Neutrophil (primary cell): ENCODE measurements at regions not wholly inside any gene's neighbourhood (a gene's known extent, or its start where the extent isn't known, plus 50 kb on each side); places are given as distances from the start of the nearest gene placed in this dataset.
"Not testable (repeated sequence)": the region's sequence is repeated elsewhere in the genome, so short reads cannot be mapped to it uniquely, and the experiment has no call there.

Source experiments
- H3K27ac ChIP-seq: fragments of 200-600 bp; sonication (generic); 2 replicates; pipeline ENCODE4 v1.5.1; 2016; ENCODE audit warnings: mild to moderate bottlenecking, moderate library complexity
- H3K27me3 ChIP-seq: fragments of 200-600 bp; sonication (generic); 2 replicates; pipeline ENCODE4 v1.6.0; 2016; ENCODE audit warnings: mild to moderate bottlenecking
- H3K36me3 ChIP-seq: fragments of 200-600 bp; sonication (generic); 2 replicates; pipeline ENCODE4 v1.5.1; 2017
- H3K4me1 ChIP-seq, 2 experiments: fragments of 200-600 bp in 1 of 2; sonication (generic) in 1 of 2; 1 replicate in 1 of 2; 2 replicates in 1 of 2; pipeline versions ENCODE4 v1.5.1 to v1.6.1; 2013 to 2016; ENCODE audit warnings: low read depth in 1 of 2, low read length in 1 of 2, mild to moderate bottlenecking in 1 of 2, moderate library complexity in 1 of 2; ENCODE audit not compliant: control insufficient read depth in 1 of 2, insufficient read depth in 1 of 2
- H3K4me3 ChIP-seq, 2 experiments: fragments of 200-600 bp in 1 of 2; sonication (generic) in 1 of 2; 1 replicate in 1 of 2; 2 replicates in 1 of 2; pipeline ENCODE4 v1.5.1; 2013 to 2016; ENCODE audit warnings: low read depth in 1 of 2, low read length in 1 of 2, mild to moderate bottlenecking in 1 of 2, moderate library complexity in 1 of 2
- H3K9me3 ChIP-seq: fragments of 200-600 bp; sonication (generic); 2 replicates; pipeline ENCODE4 v1.5.1; 2016
- TF ChIP-seq, protein P1 (sequence below): fragments of 200-600 bp; sonication (generic); IDR thresholded peaks from 2 replicates; pipeline ENCODE4 v1.5.1; 2016; ENCODE audit warnings: antibody characterized with exemption

DNA sequence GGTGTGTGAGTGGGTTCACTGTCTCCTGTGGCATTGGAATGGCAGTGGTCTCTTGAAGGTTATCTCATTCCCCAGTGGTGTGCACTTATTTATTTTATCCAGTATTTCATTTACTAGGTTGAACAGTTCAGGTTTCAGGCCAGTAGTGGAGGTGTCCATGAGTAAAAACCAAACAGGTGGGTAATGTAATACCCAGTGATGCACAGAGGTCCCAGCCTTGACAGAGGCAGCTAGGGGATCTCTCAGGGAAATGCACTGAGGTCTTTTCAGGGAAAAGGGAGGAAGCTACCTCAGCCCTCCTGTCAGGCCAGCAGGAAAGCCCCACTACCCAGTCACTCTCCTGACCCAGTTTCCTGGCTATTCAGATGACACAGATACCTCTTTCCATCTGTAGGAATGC lies 403.6 kb downstream of the UTRN start:
- Histone ChIP-seq H3K9me3 (no peaks in the 10 kb centered on the region), H3K4me1 (no peaks in the 10 kb centered on the region), H3K36me3 (no peaks in the 10 kb centered on the region), H3K27me3 (no peaks in the 10 kb centered on the region), H3K4me3 (no peak overlapping the region), H3K27ac (no peak overlapping the region)
- TF ChIP-seq, protein P1, sequence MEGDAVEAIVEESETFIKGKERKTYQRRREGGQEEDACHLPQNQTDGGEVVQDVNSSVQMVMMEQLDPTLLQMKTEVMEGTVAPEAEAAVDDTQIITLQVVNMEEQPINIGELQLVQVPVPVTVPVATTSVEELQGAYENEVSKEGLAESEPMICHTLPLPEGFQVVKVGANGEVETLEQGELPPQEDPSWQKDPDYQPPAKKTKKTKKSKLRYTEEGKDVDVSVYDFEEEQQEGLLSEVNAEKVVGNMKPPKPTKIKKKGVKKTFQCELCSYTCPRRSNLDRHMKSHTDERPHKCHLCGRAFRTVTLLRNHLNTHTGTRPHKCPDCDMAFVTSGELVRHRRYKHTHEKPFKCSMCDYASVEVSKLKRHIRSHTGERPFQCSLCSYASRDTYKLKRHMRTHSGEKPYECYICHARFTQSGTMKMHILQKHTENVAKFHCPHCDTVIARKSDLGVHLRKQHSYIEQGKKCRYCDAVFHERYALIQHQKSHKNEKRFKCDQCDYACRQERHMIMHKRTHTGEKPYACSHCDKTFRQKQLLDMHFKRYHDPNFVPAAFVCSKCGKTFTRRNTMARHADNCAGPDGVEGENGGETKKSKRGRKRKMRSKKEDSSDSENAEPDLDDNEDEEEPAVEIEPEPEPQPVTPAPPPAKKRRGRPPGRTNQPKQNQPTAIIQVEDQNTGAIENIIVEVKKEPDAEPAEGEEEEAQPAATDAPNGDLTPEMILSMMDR: no peak

DNA sequence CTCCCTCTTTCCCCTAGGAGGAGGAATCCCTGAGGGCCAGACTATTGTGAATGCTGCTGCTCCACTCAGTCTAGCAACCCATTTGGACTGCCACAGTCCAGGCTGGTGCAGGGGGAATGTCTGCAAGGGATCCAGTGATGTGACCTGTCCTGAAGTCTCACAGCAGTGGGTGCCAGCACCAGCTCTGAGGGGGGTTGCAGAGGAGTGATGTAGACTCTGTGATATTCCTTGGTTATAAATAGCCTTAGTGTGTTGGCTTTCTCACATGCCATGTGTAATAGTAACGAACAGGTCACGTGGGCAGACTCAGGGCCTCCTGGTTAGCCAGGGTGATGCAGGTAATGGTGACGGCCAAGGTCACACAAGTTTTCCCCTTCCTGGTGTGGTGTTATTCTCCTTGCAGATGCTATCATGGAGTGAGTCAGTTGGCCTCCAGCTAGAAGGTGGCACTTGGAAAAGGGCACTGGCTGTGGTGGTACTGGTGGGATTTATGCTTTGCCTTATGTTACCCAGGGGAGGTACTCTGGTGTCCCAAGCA lies 404.4 kb downstream of the UTRN start:
- Histone ChIP-seq H3K27ac (no peak overlapping the region), H3K9me3 (no peaks in the 10 kb centered on the region), H3K4me3 (no peak overlapping the region), H3K4me1 (no peaks in the 10 kb centered on the region), H3K27me3 (no peaks in the 10 kb centered on the region), H3K36me3 (no peaks in the 10 kb centered on the region)
- TF ChIP-seq, protein P1: no peak

DNA sequence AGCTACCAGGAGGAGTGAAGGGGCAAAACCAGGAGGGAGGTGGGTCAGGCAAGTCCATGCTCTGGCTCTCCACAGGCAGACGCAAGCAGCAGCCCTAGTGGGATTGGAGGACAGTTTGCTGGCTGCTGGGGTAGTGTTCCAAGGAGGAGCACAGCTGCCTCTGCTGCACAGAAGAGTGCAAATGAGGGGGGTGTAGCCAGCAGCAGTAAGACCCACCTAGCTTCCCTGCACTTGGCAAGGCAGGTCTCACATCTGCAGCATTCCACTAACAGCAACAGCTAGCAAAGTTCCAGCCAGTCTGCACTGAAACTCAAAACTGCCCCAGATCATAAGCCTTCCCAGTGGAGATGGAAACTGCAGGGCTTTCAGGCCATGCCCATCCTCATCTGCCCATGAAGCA lies 405.0 kb downstream of the UTRN start:
- Histone ChIP-seq H3K36me3 (no peaks in the 10 kb centered on the region), H3K27ac (no peak overlapping the region), H3K4me1 (no peaks in the 10 kb centered on the region), H3K4me3 (no peak overlapping the region), H3K27me3 (no peaks in the 10 kb centered on the region), H3K9me3 (no peaks in the 10 kb centered on the region)
- TF ChIP-seq, protein P1: no peak

DNA sequence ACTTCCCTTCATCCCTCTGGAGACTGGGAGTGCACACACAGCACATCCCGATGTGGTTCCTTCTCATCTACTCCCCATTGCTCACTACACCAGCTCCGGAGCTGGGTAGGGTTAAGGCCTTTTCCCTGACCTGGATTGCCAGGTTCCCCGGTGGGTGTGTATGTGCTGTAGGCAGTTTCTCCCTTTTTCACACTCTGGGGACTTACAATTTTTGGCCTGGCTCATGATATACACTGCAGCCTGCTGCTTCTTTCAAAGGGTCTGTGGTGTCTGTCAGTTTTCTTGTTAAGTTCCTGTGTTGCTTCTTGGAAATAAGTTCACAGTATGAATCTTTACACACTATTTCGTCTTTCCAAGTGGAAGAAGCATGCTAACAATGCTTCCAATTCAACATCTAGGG lies 405.5 kb downstream of the UTRN start:
- H3K27ac ChIP-seq: no peak overlapping the region
- TF ChIP-seq, protein P1: no peak
- H3K9me3 ChIP-seq: no peaks in the 10 kb centered on the region
- no peaks in the 10 kb centered on the region for H3K36me3 ChIP-seq
- H3K27me3 ChIP-seq: no peaks in the 10 kb centered on the region
- no peaks in the 10 kb centered on the region for H3K4me1 ChIP-seq
- H3K4me3 ChIP-seq: no peak overlapping the region

DNA sequence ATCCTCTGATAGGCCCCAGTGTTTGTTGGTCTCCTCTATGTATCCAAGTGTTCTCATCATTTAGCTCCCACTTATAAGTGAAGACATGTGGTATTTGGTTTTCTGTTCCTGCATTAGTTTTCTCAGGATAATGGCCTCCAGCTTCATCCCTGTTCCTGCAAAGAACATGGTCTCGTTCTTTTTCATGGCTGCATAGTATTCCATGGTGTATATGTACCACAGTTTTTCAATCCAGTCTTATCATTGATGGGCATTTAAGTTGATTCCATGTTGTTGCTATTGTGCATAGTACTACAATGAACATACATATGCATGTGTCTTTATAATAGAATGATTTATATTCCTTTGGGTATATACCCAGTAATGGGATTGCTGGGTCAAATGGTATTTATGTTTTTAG lies 406.9 kb downstream of the UTRN start:
- H3K27ac ChIP-seq, H3K27me3 ChIP-seq, H3K36me3 ChIP-seq, H3K4me3 ChIP-seq, H3K9me3 ChIP-seq, H3K4me1 ChIP-seq: not testable (repeated sequence)

DNA sequence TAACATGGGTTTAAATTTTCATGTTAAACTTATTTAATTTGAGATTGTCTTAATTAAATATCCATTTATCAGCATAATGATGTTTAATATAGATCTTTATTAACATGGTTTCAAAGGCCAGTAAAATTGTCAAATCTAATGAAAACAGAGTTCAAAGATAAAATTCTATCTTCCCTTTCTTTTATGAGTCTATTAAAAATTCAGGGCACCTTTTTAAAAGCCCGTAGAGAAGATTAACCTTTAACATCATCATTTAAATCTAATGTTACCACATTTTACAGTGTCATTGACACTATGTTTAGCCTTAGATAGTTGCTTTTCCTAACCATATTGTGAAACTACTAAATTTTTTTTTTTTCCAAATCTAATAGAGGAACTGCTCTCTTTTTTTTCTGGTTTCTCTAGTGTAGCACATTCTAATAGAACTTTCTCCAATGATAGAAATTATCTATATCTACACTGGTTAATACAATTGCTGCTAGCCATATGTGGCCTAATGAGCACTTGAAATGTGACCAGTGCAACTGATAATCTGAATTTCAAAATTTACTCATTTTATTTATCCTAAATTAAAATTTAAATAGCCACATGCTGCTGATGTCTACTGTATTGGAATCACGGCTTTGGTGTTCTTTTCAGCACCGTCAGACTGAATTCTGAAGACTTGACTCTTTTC lies 410.9 kb downstream of the UTRN start:
- H3K9me3 ChIP-seq: no peaks in the 10 kb centered on the region
- H3K36me3 ChIP-seq: peaks cover 9% of the 10 kb centered on the region
- H3K4me1 ChIP-seq: no peaks in the 10 kb centered on the region
- no peak overlapping the region for H3K27ac ChIP-seq
- TF ChIP-seq, protein P1: no peak
- no peak overlapping the region for H3K4me3 ChIP-seq
- H3K27me3 ChIP-seq: no peaks in the 10 kb centered on the region
